ENCODE measurements at regions not wholly inside any gene's neighbourhood (a gene's known extent, or its start where the extent isn't known, plus 50 kb on each side); places are given as distances from the start of the nearest gene placed in this dataset.

GRCh38 chr3:119091936-119092677, 53.9 kb upstream of the TEX55 start:
- intact Hi-C loops (cut with DNase I): loop anchor here in 1 of 4 donors (10.0 kb wide), 1 partner anchor 207 kb away; no protein-coding TSS in a partner anchor

DNA sequence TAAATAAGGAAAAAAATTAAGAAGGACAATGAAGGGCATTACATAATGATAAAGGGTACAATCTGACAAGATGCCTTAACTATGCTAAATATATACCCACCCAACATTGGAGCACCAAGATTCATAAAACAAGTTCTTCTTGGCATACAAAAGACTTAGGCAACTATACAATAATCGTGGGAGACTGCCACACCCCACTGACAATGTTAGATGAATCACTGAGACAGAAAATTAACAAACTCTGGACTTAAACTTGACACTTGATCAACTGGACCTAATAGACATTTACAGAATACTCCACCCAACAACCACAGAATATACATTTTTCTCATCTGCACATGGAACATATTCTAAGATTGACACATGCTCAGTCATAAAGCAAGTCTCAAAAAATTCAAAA, 53.2 kb upstream of the IGSF11 start:
- WGBS, 3 donors: 72 to 74% (median 73%) methylated on average over 1 of the region's 1 CpG
- H3K4me3 ChIP-seq: no peak overlapping the region
- no peaks in the 10 kb centered on the region for H3K36me3 ChIP-seq
- DNase-seq: no peak
- no peaks in the 10 kb centered on the region for H3K27me3 ChIP-seq
- TF ChIP-seq POLR2A (IDR thresholded peaks at IDR 0.05): no peak
- no peak for TF ChIP-seq CTCF (IDR thresholded peaks at IDR 0.05)
- no peak for TF ChIP-seq EP300 (IDR thresholded peaks at IDR 0.05)
- no peaks in the 10 kb centered on the region for H3K9me3 ChIP-seq
- H3K27ac ChIP-seq: no peak overlapping the region
- intact Hi-C loops (cut with DNase I): no loop called here
- H3K4me1 ChIP-seq (ENCODE audit: insufficient read depth): no peaks in the 10 kb centered on the region

More at GRCh38 chr3:119091936-119092677, 53.9 kb upstream of the TEX55 start:
- H3K4me1 ChIP-seq (ENCODE audit: insufficient read depth): no peaks in the 10 kb centered on the region
- H3K36me3 ChIP-seq: no peaks in the 10 kb centered on the region
- H3K4me3 ChIP-seq: no peak overlapping the region
- no peak for DNase-seq
- 89 to 92% (median 90%) methylated on average over 11 of the region's 11 CpGs for WGBS, 3 donors
- H3K27ac ChIP-seq: no peak overlapping the region
- no peaks in the 10 kb centered on the region for H3K9me3 ChIP-seq
- H3K27me3 ChIP-seq: no peaks in the 10 kb centered on the region
- TF ChIP-seq EP300 (IDR thresholded peaks at IDR 0.05) (no peak), POLR2A (IDR thresholded peaks at IDR 0.05) (no peak), CTCF (IDR thresholded peaks at IDR 0.05) (no peak)

- H3K27ac ChIP-seq: no peak overlapping the region
- no peaks in the 10 kb centered on the region for H3K4me1 ChIP-seq (ENCODE audit: insufficient read depth)
- H3K9me3 ChIP-seq: no peaks in the 10 kb centered on the region
- no peak for TF ChIP-seq POLR2A (IDR thresholded peaks at IDR 0.05)
- TF ChIP-seq CTCF (IDR thresholded peaks at IDR 0.05): no peak
- no peak for TF ChIP-seq EP300 (IDR thresholded peaks at IDR 0.05)
- DNase-seq: no peak
- WGBS, 3 donors: 88 to 91% (median 89%) methylated on average over 3 of the region's 3 CpGs
- no peaks in the 10 kb centered on the region for H3K36me3 ChIP-seq
- no peak overlapping the region for H3K4me3 ChIP-seq
- intact Hi-C loops (cut with DNase I): no loop called here
- H3K27me3 ChIP-seq: no peaks in the 10 kb centered on the region
Measured at GRCh38 chr3:119085070-119085439, 50.4 kb upstream of the IGSF11 start.

DNA sequence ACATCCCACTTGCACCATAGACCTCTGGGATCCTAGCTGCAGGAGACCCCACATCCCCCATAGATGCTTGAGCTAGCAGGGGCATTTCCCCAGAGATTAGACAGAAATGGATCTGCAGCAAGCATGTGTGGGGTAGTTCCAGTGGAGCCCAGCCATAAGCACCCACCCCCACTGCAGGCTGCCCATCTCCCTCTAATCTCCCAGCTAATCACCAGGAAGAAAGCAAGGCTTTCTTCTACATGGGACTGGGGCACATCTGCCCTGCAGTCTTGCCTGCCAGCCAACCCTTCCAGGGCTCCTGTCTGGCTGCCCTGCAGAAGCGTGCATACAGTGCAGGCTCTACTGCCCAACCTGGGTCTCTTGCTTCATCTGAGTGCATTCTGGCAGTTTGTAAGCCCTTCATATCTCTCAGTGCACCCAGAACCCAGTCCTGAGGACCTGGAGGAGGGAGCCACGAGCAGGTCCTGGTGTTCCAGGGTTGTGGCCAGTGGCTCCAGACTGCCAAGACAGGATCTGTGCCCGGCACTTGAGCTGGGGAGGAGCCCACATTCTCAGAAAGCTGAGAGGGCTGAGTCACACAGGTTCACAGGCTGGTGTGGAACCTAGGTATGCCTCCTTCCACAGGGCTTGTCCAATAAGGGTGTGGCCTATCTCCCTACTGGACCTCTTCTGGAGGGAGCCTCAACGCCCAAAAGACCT, 49.9 kb upstream of the IGSF11 start:
- 74 to 85% (median 75%) methylated on average over 4 of the region's 4 CpGs for WGBS, 3 donors
- Histone ChIP-seq H3K27me3 (no peaks in the 10 kb centered on the region), H3K36me3 (no peaks in the 10 kb centered on the region), H3K4me1 (ENCODE audit: insufficient read depth) (no peaks in the 10 kb centered on the region), H3K9me3 (no peaks in the 10 kb centered on the region), H3K27ac (no peak overlapping the region), H3K4me3 (no peak overlapping the region)
- DNase-seq: no peak
- TF ChIP-seq POLR2A (IDR thresholded peaks at IDR 0.05) (no peak), EP300 (IDR thresholded peaks at IDR 0.05) (no peak), CTCF (IDR thresholded peaks at IDR 0.05) (no peak)
- intact Hi-C loops (cut with DNase I): no loop called here

All from ovary (tissue), 7 donors.